Lower lobe of right lung (tissue), 2 donors: ENCODE measurements at regions not wholly inside any gene's neighbourhood (a gene's known extent, or its start where the extent isn't known, plus 50 kb on each side); places are given as distances from the start of the nearest gene placed in this dataset.

Source experiments
- ATAC-seq, 2 donors: fragments of 200-7000 bp; cut with Tn5 transposase; one replicate each; pipeline ENCODE4 v1.9.1; 2020 to 2022; ENCODE audit warnings: mild to moderate bottlenecking in 2 of 2, moderate library complexity in 2 of 2
- DNase-seq: peaks from one replicate; pipeline ENCODE4 v3.0.0-alpha.2; 2020
- H3K27ac ChIP-seq: fragments of 200-600 bp; one replicate; pipeline ENCODE4 v1.8.0; 2022
- H3K27me3 ChIP-seq: fragments of 200-600 bp; one replicate; pipeline ENCODE4 v1.8.0; 2022; ENCODE audit warnings: low read depth
- H3K36me3 ChIP-seq: fragments of 200-600 bp; one replicate; pipeline ENCODE4 v1.8.0; 2022; ENCODE audit warnings: mild to moderate bottlenecking
- H3K4me1 ChIP-seq: fragments of 200-600 bp; one replicate; pipeline ENCODE4 v1.8.0; 2022
- H3K4me3 ChIP-seq: fragments of 200-600 bp; one replicate; pipeline ENCODE4 v1.8.0; 2022; ENCODE audit warnings: mild to moderate bottlenecking
- H3K9me3 ChIP-seq: fragments of 200-600 bp; one replicate; pipeline ENCODE4 v1.8.0; 2022
- intact Hi-C: fragments of 100-400 bp; cut with DNase I; formaldehyde crosslinking; loops from one replicate; pipeline ENCODE4 v1.11.0; 2022
- TF ChIP-seq, protein P1 (sequence below): fragments of 200-600 bp; IDR thresholded peaks from one replicate; pipeline ENCODE4 v1.8.0; 2022; ENCODE audit warnings: antibody characterized with exemption, mild to moderate bottlenecking
- donor health status: DM: no; HTN: yes; CAD: no; lungs with severe emphysema.

DNA sequence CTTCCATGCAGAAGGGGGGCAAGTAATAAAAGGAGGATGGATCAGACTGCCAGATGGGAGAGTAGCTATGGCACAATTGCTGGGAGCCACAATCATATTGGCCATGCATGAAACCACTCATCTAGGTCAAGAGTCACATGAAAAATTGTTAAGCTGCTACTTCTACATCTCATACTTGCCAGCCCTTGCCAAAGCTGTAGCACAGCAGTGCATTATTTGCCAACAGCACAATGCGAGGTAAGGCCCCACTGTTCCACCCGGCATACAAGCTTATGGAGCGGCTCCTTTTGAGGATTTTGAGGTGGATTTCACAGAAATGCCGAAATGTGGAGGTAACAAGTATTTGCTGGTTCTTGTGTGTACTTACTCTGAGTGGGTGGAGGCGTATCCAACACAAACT is 109.9 kb upstream of the EPB41L4A start:
- Histone ChIP-seq H3K4me3 (no peak overlapping the region), H3K27me3 (no peaks in the 10 kb centered on the region), H3K36me3 (no peaks in the 10 kb centered on the region), H3K9me3 (no peaks in the 10 kb centered on the region), H3K4me1 (no peaks in the 10 kb centered on the region), H3K27ac (no peak overlapping the region)
- TF ChIP-seq, protein P1, sequence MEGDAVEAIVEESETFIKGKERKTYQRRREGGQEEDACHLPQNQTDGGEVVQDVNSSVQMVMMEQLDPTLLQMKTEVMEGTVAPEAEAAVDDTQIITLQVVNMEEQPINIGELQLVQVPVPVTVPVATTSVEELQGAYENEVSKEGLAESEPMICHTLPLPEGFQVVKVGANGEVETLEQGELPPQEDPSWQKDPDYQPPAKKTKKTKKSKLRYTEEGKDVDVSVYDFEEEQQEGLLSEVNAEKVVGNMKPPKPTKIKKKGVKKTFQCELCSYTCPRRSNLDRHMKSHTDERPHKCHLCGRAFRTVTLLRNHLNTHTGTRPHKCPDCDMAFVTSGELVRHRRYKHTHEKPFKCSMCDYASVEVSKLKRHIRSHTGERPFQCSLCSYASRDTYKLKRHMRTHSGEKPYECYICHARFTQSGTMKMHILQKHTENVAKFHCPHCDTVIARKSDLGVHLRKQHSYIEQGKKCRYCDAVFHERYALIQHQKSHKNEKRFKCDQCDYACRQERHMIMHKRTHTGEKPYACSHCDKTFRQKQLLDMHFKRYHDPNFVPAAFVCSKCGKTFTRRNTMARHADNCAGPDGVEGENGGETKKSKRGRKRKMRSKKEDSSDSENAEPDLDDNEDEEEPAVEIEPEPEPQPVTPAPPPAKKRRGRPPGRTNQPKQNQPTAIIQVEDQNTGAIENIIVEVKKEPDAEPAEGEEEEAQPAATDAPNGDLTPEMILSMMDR, result no peak
- peak in 1 of 2 donors; percentile 62 for ATAC-seq
- DNase-seq, result no peak
- intact Hi-C loops, result no loop called here

DNA sequence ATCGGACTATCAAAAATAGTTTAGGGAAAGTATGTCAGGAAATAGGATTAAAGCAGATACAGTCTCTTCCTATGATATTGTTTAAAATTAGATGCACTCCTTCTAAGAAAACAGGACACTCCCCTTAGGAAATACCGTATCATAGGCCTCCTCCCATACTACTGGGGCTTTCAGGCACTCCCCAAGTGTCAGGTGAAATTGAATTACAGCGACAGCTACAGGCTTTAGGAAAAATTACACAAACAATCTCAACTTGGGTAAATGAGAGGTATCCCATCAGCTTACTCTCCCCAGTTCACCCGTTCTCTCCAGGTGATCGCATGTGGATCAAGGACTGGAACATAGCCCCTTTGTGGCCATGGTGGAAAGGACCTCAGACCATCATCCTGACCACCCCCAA is 110.4 kb upstream of the EPB41L4A start:
- H3K4me1 ChIP-seq, result no peaks in the 10 kb centered on the region
- no peak overlapping the region for H3K4me3 ChIP-seq
- no peak overlapping the region for H3K27ac ChIP-seq
- H3K36me3 ChIP-seq, result no peaks in the 10 kb centered on the region
- no peaks in the 10 kb centered on the region for H3K27me3 ChIP-seq
- intact Hi-C loops, result no loop called here
- no peak for ATAC-seq
- DNase-seq, result no peak
- H3K9me3 ChIP-seq, result no peaks in the 10 kb centered on the region
- TF ChIP-seq, protein P1, result peak; percentile 40

DNA sequence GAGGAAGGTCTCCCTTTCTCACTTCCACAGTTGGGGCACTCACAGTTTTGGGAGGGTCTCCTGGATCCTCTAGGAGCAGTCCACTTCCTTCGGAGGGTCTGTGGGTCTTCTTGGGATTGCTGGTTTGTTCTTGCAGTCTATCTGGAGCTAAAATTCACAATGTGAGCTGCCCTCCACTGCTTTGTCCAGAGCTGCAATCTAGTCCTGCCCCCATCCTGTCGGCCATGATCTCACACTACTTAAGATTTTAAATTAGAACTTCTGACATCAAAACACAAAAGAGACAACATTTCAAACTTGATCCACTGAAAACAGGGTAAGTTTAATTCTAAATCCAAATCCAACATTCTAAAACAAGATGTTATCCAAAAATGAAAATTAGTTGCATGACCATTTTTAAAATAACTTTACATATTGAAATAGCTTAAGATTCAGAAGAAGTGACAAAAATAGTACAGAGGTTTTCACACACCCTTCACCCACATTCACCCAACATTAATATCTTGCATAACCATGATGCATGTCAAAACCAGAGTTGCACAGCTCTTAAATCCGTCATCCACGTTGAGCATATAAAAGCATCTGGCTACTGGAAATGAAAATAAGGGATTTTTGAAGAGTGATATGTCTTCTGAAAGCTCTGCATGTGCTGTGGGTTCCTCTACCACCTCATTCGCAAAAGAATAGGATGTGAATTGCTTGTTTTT is 113.7 kb upstream of the EPB41L4A start:
- no peak for DNase-seq
- no peak overlapping the region for H3K4me3 ChIP-seq
- peak overlapping the region; percentile 27 for H3K27ac ChIP-seq
- no peaks in the 10 kb centered on the region for H3K36me3 ChIP-seq
- H3K4me1 ChIP-seq, result no peaks in the 10 kb centered on the region
- TF ChIP-seq, protein P1, result no peak
- H3K9me3 ChIP-seq, result no peaks in the 10 kb centered on the region
- H3K27me3 ChIP-seq, result no peaks in the 10 kb centered on the region
- ATAC-seq, result peak; percentile 66 to 67
- intact Hi-C loops, result no loop called here

DNA sequence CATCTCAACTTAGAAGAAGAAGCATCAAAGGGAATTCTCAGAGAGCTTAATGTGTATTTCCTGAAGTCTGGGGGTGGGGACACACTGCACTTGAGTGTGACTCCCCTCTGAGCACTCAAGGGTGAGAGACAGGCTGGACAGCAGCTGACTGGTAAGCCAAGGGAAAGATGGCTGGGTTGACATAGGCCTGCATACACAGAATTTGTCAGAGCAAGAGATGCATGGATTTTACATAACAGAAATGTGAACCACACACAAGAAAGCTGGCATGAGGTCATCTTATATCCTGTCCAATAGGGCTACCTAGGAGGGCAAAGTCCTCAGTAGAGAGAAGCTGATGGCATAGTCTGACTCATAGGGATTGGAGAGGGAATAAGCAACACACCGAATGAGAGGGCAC is 114.3 kb upstream of the EPB41L4A start:
- H3K36me3 ChIP-seq, result no peaks in the 10 kb centered on the region
- TF ChIP-seq, protein P1, result no peak
- ATAC-seq, result peak; percentile 64 to 72
- H3K4me3 ChIP-seq, result no peak overlapping the region
- intact Hi-C loops, result no loop called here
- H3K27me3 ChIP-seq, result no peaks in the 10 kb centered on the region
- peak overlapping the region; percentile 22 for H3K27ac ChIP-seq
- no peaks in the 10 kb centered on the region for H3K4me1 ChIP-seq
- DNase-seq, result no peak
- H3K9me3 ChIP-seq, result no peaks in the 10 kb centered on the region

DNA sequence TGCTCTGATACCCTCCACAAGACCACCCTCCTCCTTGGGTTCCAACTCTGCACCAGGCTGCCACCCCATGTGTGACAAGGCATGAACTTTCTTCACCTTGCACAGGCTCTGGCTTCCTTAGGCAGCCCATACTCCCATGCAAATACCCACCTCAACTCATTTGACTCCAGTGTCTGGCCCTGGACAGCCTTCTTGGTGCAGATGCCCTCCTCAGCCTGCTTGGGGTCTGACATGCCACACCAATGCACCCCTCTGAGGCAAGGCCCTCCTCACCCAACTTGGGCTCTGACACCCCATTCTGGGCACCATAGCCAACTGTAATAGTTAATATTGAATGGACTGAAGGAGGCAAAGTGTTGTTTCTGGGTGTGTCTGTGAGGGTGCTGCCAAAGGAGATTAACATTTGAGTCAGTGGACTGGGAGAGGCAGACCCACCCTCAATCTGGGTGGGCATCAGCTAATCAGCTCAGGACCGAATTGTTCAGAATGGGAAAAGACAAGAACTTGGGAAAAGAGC is 115.0 kb upstream of the EPB41L4A start:
- Histone ChIP-seq H3K27me3 (no peaks in the 10 kb centered on the region), H3K9me3 (no peaks in the 10 kb centered on the region), H3K36me3 (no peaks in the 10 kb centered on the region), H3K4me3 (no peak overlapping the region), H3K27ac (no peak overlapping the region), H3K4me1 (no peaks in the 10 kb centered on the region)
- intact Hi-C loops, result no loop called here
- ATAC-seq (peak; percentile 23 to 47), DNase-seq (no peak)
- TF ChIP-seq, protein P1, result no peak
